Lung (tissue), 11 donors: ENCODE measurements at regions not wholly inside any gene's neighbourhood (a gene's known extent, or its start where the extent isn't known, plus 50 kb on each side); places are given as distances from the start of the nearest gene placed in this dataset.
A peak's percentile ranks its signal among the peaks of the same experiment; 100 is the strongest.

Source experiments
- ATAC-seq: fragments of 200-7000 bp; cut with Tn5 transposase; one replicate; pipeline ENCODE4 v1.9.1; 2020; ENCODE audit warnings: moderate number of reproducible peaks; ENCODE audit not compliant: insufficient read depth, low FRiP score
- DNase-seq, 3 donors: peaks; one replicate each; pipeline ENCODE4 v3.0.0-alpha.2; 2013 to 2017
- H3K27ac ChIP-seq, 2 donors: one replicate each; pipeline ENCODE4 v1.5.1; 2013; ENCODE audit warnings: mild to moderate bottlenecking in 2 of 2, moderate library complexity in 2 of 2, control low read depth in 1 of 2, inconsistent platforms in 1 of 2, low read depth in 1 of 2, low read length in 1 of 2
- H3K27me3 ChIP-seq, 3 donors: one replicate each; pipeline ENCODE4 v1.5.1; 2013; ENCODE audit warnings: low read length in 2 of 3; ENCODE audit not compliant: control insufficient read depth in 3 of 3, insufficient read depth in 3 of 3
- H3K36me3 ChIP-seq, 4 donors: one replicate each; pipeline ENCODE4 v1.5.1; 2013; ENCODE audit warnings: low read length in 4 of 4, mild to moderate bottlenecking in 1 of 4, moderate library complexity in 1 of 4; ENCODE audit not compliant: control insufficient read depth in 4 of 4, insufficient read depth in 4 of 4
- H3K4me1 ChIP-seq, 5 donors: one replicate each; pipeline ENCODE4 v1.5.1; 2013; ENCODE audit warnings: low read length in 5 of 5, mild to moderate bottlenecking in 2 of 5, moderate library complexity in 1 of 5; ENCODE audit not compliant: control insufficient read depth in 5 of 5, insufficient read depth in 5 of 5
- H3K4me3 ChIP-seq: one replicate; pipeline ENCODE4 v1.5.1; 2013; ENCODE audit warnings: mild to moderate bottlenecking, control low read depth, moderate library complexity
- H3K9ac ChIP-seq, 2 donors: one replicate each; pipeline ENCODE4 v1.5.1; 2013; ENCODE audit warnings: low read length in 2 of 2, control low read depth in 1 of 2; ENCODE audit not compliant: insufficient read depth in 1 of 2
- H3K9me3 ChIP-seq, 4 donors: one replicate each; pipeline ENCODE4 v1.5.1; 2013; ENCODE audit warnings: low read length in 3 of 4, mild to moderate bottlenecking in 1 of 4, moderate library complexity in 1 of 4; ENCODE audit not compliant: control insufficient read depth in 4 of 4, insufficient read depth in 3 of 4
- WGBS, 2 donors: extraction: QIAGEN DNeasy Blood & Tissue Kit; methylation state at CpG; one replicate each; pipeline ENCODE4 v1.1.7; 2013; 5-methylcytosine and 5-hydroxymethylcytosine counted together
- TF ChIP-seq, protein P1 (sequence below): IDR thresholded peaks from 2 replicates; pipeline ENCODE4 v1.5.1; 2012; ENCODE audit warnings: mild to moderate bottlenecking; ENCODE audit errors: control extremely low read depth, extremely low read depth
- donor health status: control.
- donor health status: control.
- donor health status: Bipolar disorder and iron deficiency.
- donor health status: healthy.
- donor health status: DM: yes; HTN: yes; CAD: no.

DNA sequence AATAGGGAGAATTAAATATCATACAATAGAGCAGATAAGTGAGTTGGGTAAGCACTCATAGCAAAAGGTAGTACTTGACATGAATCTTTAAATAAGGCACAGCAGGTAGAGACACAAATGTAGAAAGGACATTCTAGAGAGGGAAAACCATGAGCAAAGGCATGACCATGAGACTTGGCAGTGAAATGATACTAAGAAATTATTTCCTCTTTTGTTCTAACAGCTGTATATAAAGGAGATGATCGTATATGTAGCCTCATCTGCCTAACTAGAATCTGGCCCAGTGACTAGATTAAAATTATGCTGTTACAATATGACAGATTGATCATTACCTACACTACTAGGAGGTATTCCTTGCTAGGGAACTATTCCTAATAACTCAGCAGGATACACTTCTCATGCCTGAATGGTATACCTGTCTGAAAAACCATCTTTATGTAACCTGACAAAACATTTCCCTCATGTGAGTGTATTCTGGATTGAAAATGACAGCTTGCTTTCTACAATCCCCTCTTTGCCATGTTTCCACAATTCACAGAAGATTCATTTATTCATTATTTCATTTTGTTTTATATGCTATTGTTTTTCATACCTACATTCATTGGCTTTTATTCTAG lies 725.7 kb downstream of the C12orf50 start:
- ATAC-seq, result no peak
- H3K4me3 ChIP-seq, result no peak overlapping the region
- H3K9ac ChIP-seq, result no peak overlapping the region
- WGBS, 2 donors, result 79 to 93% methylated on average over 1 of the region's 1 CpG
- no peaks in the 10 kb centered on the region for H3K4me1 ChIP-seq
- no peaks in the 10 kb centered on the region for H3K27me3 ChIP-seq
- DNase-seq, result no peak
- H3K27ac ChIP-seq, result no peak overlapping the region
- TF ChIP-seq, protein P1, sequence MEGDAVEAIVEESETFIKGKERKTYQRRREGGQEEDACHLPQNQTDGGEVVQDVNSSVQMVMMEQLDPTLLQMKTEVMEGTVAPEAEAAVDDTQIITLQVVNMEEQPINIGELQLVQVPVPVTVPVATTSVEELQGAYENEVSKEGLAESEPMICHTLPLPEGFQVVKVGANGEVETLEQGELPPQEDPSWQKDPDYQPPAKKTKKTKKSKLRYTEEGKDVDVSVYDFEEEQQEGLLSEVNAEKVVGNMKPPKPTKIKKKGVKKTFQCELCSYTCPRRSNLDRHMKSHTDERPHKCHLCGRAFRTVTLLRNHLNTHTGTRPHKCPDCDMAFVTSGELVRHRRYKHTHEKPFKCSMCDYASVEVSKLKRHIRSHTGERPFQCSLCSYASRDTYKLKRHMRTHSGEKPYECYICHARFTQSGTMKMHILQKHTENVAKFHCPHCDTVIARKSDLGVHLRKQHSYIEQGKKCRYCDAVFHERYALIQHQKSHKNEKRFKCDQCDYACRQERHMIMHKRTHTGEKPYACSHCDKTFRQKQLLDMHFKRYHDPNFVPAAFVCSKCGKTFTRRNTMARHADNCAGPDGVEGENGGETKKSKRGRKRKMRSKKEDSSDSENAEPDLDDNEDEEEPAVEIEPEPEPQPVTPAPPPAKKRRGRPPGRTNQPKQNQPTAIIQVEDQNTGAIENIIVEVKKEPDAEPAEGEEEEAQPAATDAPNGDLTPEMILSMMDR, result no peak
- H3K9me3 ChIP-seq, result no peaks in the 10 kb centered on the region
- H3K36me3 ChIP-seq, result no peaks in the 10 kb centered on the region

DNA sequence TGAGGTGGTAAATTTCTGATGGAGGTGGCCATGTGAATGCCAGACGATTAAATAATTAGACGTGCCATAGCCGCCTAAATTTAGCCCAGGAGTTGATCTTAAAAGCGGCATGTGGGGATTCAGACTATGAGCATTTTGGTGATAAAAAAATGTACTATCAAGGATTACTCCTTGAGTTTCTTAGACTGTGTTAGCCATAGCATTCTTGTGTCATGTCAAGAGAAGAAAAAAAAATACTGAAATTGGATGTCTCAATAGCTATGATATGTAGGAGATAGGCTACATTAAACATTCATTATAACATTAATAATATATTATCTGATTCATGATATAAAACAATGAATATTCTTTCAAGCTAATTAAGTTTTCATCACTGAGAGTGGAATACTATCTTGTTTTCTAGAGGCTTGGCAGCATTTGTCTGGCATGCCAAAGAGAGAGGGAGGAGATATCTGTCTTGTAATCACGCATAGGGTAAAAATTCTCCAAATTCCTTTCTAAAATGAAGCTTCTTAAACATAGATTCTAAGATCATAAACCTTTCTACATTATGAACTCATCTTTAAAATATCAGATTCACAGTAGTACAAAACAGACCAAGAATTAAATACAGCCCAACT lies 727.0 kb downstream of the C12orf50 start:
- TF ChIP-seq, protein P1, result no peak
- WGBS, 2 donors, result 88 to 89% methylated on average over 5 of the region's 5 CpGs
- ATAC-seq (no peak), DNase-seq (no peak)
- Histone ChIP-seq H3K4me1 (no peaks in the 10 kb centered on the region), H3K9ac (no peak overlapping the region), H3K9me3 (no peaks in the 10 kb centered on the region), H3K36me3 (no peaks in the 10 kb centered on the region), H3K27ac (no peak overlapping the region), H3K4me3 (no peak overlapping the region), H3K27me3 (no peaks in the 10 kb centered on the region)

DNA sequence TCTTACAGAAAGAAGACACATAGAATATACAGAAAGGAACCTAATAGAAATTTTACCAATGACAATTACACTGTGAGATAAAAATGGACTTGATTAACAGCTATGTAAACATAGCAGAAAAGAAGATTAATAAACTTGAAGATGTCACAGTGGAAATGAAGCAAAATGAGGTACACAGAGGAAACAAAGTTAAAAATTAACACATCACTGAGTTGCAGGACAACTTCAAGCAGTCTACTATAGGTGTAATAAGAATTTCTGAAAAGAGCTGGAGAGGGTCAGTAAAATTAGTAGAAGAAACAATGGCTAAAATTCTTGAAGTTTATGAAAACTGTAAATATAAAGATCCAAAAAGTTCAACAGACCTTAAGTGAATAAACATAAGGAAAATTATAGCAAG lies 738.7 kb downstream of the C12orf50 start:
- H3K27me3 ChIP-seq, result no peaks in the 10 kb centered on the region
- TF ChIP-seq, protein P1, result no peak
- H3K4me3 ChIP-seq, result no peak overlapping the region
- DNase-seq, result no peak
- no peaks in the 10 kb centered on the region for H3K36me3 ChIP-seq
- H3K9me3 ChIP-seq, result no peaks in the 10 kb centered on the region
- ATAC-seq, result no peak
- no peak overlapping the region for H3K27ac ChIP-seq
- no peaks in the 10 kb centered on the region for H3K4me1 ChIP-seq
- no peak overlapping the region for H3K9ac ChIP-seq

DNA sequence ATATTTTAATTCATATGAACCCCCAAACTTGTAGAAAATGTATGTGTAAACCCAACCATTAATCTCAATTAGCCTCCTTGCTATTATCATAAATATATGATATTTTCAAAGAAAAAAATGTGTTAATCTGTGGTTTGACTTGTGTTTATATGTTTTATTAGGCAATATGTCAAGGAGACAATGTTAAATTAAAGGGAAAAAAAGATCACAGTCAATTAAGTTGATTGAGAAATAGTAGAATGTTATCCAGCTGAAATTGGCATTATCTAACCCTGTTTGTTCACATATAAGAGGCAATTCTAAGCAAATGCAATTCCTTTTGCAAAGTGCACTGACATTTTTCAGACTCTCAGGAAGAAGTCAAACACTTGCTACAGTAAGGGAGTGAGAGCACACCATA lies 745.3 kb downstream of the C12orf50 start:
- DNase-seq (peak in 2 of 3 donors; percentile 91 to 92), ATAC-seq (no peak)
- TF ChIP-seq, protein P1, result no peak
- H3K9ac ChIP-seq, result no peak overlapping the region
- no peaks in the 10 kb centered on the region for H3K27me3 ChIP-seq
- no peaks in the 10 kb centered on the region for H3K36me3 ChIP-seq
- no peaks in the 10 kb centered on the region for H3K9me3 ChIP-seq
- no peak overlapping the region for H3K27ac ChIP-seq
- H3K4me3 ChIP-seq, result no peak overlapping the region
- H3K4me1 ChIP-seq, result peaks cover 0 to 15% (median 5%) of the 10 kb centered on the region in 5 donors
